Right lobe of liver (tissue), 4 donors: ENCODE measurements at regions not wholly inside any gene's neighbourhood (a gene's known extent, or its start where the extent isn't known, plus 50 kb on each side); places are given as distances from the start of the nearest gene placed in this dataset.

Experiments used
- CTCF ChIP-seq, 4 donors: fragments of 200-600 bp in 3 of 4; fragments of 450-650 bp in 1 of 4; IDR thresholded peaks; one replicate each; pipeline versions ENCODE4 v1.5.1 to v1.8.0; 2016 to 2022; ENCODE audit warnings: antibody characterized with exemption in 4 of 4, mild to moderate bottlenecking in 2 of 4
- POLR2A ChIP-seq: fragments of 450-650 bp; IDR thresholded peaks from one replicate; pipeline ENCODE4 v1.6.1; 2017; ENCODE audit warnings: antibody characterized with exemption, mild to moderate bottlenecking
- donor health status: DM: no; HTN: no; CAD: no.
- donor health status: DM: no; HTN: no; CAD: no.
- donor health status: DM: no; HTN: yes; CAD: no.

DNA sequence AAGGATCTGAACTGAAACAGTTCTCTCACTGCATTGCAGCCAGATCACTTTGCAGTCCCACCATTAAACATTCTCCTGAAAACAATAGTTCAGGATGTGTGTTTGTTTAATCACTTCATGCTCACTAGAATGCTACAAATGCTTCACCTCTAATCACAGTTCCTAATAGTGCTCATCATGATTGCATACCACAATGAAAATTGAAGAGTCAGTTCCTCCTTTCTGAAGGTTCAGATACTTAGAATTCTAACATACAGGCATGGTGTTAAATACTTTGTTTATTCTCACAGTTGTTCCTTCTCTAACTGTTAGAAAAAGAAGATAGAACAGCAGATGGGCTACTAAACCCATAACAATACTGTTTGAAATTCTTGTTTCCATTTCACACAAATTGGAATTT is 622.3 kb upstream of the ACVR2A start:
- TF ChIP-seq POLR2A (no peak), CTCF (IDR thresholded peaks at IDR 0.05) (no peak)
